KOPT-K1 (cell line): ENCODE measurements at regions not wholly inside any gene's neighbourhood (a gene's known extent, or its start where the extent isn't known, plus 50 kb on each side); places are given as distances from the start of the nearest gene placed in this dataset.

Experiments used
- H3K27ac ChIP-seq: fragments of 200-600 bp; sonication (generic); 2 replicates; pipeline ENCODE4 v1.5.1; 2016; ENCODE audit warnings: antibody characterized with exemption, mild to moderate bottlenecking, low read depth, low read length; ENCODE audit not compliant: poor library complexity, severe bottlenecking
- H3K36me3 ChIP-seq: fragments of 200-600 bp; sonication (generic); 2 replicates; pipeline ENCODE4 v1.5.1; 2017; ENCODE audit warnings: antibody characterized with exemption, mild to moderate bottlenecking, low read length, moderate library complexity; ENCODE audit not compliant: insufficient read depth
- H3K9me3 ChIP-seq: fragments of 200-600 bp; sonication (generic); 2 replicates; pipeline ENCODE4 v1.5.1; 2017; ENCODE audit warnings: antibody characterized with exemption, low read length, mild to moderate bottlenecking; ENCODE audit not compliant: insufficient read depth, poor library complexity, severe bottlenecking

DNA sequence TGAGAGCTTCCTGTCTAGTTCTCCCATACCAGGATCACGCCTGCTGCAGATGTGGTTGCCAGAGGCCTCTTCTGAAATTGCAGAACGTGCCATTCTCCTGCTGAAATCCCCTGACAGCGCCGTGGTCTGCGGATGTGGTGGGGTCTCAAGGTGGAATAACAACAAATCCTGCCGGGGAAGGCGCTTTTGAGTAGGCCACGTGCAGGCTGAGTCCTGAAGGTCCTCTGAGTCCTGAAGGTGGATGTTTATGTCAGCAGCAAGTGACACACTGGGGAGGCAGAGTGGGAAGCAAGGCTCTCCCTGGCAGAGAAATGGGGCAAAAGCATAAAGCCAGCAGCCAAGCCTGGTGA lies 241.4 kb downstream of the MYCN start:
- Histone ChIP-seq H3K36me3 (no peaks in the 10 kb centered on the region), H3K9me3 (peaks cover 5% of the 10 kb centered on the region), H3K27ac (no peak overlapping the region)

DNA sequence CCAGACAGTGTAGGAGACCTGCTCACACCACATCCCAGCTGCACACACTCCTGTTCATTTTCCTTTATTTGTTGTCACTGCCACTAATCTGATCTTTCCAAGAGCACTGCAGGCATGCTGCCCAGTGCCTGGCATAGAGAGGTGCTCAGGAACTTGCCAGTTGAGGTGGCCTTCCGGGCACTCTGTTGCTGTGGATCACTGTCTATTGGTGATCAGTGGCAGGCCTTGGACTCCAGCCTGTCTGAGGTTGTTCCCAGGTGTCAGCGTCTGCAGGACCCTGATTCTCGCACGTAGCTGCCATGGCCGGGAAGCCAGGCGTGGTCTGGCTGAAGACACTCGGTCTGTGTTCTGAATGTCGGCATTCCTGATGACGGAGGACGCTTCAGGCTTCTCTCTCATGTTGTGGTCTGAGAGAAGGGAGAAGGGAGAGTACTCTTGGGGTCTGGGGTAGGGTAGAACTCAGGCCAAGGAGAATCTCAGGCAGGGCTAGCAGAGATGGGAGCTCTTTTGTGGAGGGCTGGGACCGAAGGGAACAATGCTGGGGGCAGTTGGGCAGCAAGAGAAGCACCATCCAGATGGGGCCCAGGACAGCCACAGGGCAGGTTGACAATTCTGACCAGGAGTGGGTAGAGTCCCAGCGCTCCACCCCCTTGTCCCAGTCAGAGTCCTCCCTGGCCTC lies 240.9 kb downstream of the MYCN start:
- Histone ChIP-seq H3K9me3 (peaks cover 5% of the 10 kb centered on the region), H3K36me3 (no peaks in the 10 kb centered on the region), H3K27ac (no peak overlapping the region)

DNA sequence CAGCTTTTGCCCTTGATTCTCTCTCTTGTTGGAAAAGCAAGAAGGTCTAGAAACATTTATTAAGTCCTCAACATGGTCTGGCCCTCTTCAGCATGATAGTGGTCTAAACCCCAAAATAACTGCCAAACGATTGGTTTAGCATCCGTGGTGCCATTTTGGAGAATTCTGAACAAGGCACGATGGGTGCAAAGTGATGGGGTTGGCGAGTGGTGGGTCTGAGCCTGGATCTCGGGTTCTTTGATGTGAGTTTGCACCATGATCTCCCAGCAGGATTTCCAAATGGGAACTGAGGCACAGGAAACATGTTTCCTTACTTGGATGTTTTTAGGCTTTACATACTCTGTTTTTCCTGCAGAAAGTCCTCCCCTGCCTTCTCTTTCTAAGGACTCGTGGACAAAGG lies 240.3 kb downstream of the MYCN start:
- peaks cover 5% of the 10 kb centered on the region for H3K9me3 ChIP-seq
- H3K27ac ChIP-seq, result no peak overlapping the region
- no peaks in the 10 kb centered on the region for H3K36me3 ChIP-seq

DNA sequence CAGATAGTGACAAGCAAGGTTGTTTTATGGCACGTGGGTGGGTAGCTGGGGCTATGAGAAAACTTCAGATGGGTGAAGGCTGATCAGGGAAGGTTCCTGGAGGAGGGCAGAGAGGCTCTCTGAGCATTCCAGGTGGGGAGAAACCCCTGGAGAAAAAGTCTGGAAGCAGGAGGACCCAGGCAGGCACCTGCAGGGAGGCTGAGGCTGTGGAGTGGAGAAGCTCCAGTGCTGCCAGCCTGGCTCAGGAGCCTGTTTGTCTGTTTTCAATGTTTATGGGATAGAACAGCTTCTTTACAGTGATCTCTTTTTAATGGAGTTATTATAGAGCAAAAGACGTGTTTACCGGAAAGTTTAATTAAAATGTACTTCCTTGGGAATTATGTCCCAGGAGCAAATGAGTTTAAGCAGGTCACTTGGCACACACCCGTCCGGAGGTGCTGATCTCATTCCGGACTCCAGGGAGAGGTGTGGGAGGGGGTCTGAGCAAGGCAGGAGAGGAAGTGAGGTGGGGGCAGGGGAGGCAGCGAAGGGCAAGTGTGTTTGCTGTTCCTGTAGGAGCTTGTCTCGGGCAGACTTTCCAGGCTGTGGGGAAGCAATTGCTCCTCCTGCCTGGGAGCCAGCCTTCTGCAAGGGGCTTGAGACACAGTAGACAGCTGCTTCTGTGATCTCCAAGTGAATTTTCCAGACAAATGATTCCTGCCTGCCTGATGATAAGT lies 239.5 kb downstream of the MYCN start:
- Histone ChIP-seq H3K9me3 (peaks cover 5% of the 10 kb centered on the region), H3K27ac (no peak overlapping the region), H3K36me3 (no peaks in the 10 kb centered on the region)

DNA sequence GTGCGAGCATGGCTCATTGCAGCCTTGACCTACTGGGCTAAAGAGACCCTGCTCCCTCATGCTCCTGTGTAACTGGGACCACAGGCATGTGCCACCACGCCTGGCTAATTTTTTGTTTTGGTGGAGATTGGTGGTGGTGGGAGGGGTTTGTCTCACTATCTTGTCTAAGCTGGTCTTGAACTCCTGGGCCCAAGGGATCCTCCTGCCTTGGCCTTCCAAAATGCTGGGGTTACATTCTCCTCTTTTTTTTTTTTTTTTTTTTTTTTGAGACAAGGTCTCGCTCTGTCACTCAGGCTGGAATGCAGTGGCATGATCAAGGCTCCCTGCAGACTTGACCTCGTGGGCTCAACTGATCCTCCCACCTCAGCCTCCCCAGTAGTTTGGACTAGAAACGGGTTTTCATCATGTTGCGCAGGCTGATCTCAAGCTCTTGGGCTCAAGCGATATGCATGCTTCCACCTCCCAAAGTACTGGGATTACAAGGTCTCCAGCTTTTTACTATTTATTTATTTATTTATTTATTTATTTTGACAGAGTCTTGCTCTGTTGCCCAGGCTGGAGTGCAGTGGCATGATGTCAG lies 238.3 kb downstream of the MYCN start:
- Histone ChIP-seq H3K9me3 (peaks cover 5% of the 10 kb centered on the region), H3K36me3 (no peaks in the 10 kb centered on the region), H3K27ac (no peak overlapping the region)

DNA sequence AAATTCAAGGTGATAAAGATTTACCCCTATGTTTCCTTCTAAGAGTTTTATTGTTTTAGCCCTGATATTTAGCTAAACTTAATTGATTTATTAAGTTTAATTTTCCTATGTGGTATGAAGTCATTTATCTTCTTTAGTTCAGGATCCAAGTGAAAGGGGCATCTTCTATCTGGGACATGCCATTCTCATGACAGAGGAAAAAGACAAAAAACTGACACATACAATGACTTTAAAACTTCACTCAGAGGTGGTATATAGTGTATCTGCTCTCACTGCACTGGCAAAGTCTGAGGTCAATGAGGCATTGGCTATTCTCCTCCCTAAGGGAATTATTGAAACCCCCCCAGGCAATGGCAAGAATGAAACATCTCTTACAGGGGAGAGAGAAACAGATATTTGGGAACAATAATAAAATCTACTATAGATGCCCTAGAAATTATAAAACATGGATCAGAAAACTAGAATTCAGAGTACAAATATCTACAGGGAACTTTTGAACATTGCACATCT lies 237.4 kb downstream of the MYCN start:
- Histone ChIP-seq H3K36me3 (no peaks in the 10 kb centered on the region), H3K9me3 (peaks cover 5% of the 10 kb centered on the region), H3K27ac (no peak overlapping the region)

DNA sequence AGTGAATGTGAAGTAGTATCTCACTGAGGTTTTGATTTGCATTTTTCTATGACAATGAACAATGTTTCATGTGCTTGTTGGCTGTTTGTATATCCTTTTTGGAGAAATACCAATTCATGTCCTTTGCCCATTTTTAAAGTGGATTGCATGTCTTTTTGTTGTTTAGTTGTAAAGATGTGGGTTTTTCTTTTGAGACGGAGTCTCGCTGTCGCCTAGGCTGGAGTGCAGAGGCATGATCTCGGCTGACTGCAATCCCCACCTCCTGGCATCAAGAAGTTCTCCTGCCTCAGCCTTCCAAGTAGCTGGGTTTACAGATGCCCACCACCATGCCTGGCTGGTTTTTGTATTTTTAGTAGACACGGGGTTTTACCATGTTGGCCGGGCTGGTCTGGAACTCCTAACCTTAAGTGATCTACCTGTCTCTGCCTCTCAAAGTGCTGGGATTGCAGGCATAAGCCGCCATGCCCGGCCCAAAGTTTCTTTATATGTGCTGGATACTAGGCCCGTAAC lies 236.7 kb downstream of the MYCN start:
- H3K36me3 ChIP-seq, result no peaks in the 10 kb centered on the region
- H3K9me3 ChIP-seq, result peaks cover 5% of the 10 kb centered on the region
- H3K27ac ChIP-seq, result no peak overlapping the region

DNA sequence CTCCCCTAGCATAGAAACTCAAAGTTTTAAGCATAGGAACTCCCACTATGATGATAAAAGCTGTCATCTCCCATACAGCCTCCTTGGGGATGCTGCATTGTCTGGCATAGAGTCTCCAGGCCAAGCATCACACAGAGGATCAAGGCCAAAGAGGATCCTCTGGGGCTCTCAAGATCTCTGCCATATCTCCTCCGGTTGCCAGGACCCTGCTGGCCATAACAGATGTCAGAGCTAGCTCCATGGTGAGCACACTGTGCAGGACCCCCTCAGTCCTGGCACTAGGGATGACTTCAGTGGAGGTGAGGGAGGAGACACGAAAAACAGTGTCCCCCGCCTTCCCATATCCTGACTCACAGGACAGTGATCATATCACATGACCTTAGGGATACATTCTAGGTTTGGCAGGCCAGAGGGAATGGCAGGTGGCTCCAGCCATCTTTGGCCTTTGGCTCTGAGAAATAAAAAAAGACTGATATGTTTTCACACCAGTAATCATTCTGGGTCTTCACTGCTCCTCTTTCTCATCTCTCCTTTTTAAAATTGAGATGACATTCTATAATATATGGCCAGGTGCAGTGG lies 235.0 kb downstream of the MYCN start:
- H3K27ac ChIP-seq, result no peak overlapping the region
- H3K36me3 ChIP-seq, result no peaks in the 10 kb centered on the region
- peaks cover under 1% of the 10 kb centered on the region for H3K9me3 ChIP-seq

DNA sequence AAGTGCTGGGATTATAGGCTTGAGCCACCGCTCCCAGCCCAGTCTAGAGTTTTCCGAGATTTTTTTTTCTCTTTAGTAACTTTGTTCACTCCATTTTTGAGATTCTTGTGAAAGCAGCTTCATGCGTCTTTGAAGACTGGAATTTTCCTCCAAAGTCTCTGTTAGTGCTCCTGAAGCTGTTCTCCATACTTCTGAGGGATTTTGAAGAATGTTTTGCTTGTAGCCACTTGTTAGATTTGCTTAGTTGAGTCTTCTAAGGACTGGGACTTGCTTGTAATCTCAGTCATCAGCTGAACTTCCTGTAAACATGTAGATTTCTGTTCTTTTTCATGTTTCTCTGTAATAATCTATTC lies 234.3 kb downstream of the MYCN start:
- H3K27ac ChIP-seq, result no peak overlapping the region
- H3K9me3 ChIP-seq, result no peaks in the 10 kb centered on the region
- H3K36me3 ChIP-seq, result no peaks in the 10 kb centered on the region

DNA sequence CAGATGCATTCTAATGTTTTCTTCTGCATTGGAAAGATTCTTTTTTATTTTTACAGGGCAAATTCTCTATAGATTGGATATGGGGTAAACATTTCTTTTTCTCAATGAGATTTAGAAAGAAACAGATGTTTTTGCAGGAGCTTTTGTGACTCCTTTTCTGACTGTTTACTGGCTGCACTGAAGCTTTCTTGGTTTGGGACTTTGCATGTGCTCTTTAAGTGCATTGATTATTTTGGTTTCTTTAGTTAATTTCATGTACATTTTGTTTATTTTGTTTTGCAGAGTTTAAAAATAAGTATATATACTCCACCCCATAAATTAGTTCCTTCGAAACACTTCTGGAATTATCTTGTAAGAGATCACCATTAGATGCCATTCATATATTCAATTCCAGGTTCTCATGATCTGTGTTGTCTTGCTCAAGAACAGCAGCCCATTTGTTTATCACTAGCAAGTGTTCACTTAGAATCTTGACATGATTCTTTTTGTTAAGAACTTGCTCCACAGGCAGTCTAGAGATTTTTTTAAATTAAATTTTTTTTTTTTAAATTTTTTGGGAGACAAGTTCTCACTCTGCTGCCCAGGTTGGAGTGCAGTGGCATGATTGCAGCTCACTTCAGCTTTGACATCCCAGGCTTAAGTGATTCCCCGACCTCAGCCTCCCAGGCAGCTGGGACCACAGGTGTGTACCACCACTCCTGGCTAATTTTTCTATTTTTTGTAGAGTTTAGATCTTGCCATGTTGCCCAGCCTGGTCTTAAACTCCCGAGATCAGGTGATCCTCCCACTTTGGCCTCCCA lies 233.7 kb downstream of the MYCN start:
- Histone ChIP-seq H3K9me3 (no peaks in the 10 kb centered on the region), H3K27ac (no peak overlapping the region), H3K36me3 (no peaks in the 10 kb centered on the region)

DNA sequence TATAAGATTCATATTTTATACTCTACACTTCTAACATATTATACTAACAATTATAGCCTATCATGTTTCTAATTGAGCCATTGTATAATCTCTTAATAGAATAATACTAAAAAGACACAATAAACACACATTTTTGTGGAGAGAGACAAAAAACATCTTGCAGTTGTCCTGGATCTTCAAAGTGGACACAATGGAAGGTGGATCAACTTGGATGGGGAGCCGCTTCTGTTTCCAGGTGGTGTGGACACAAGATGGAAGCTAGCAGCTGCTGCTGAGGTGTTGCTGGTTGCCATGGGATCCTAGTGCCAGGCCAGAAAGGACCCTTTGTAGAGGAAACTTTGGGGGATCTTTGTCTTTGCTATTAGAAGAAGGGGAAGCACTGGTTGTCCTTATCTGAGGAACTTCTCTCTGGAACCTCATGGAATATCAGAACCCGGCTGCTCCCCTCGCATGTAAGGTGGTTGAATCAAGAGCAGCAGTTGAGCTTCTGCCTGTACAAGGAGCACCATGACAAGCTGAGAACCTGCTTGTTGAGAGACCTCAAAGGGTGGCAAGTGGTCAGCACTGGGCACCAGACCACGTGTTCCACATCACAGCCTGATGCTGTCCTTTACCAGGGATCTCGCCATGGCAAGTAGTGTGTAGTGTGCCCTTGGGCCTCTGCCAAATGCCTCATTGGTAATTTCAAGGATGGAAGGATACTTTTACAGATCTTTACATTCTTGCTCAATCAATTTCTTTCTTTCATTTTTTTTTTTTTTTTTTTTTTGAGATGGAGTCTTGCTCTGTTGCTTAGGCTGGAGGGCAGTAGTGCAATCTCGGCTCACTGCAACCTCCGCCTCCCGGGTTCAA lies 232.2 kb downstream of the MYCN start:
- no peaks in the 10 kb centered on the region for H3K36me3 ChIP-seq
- no peak overlapping the region for H3K27ac ChIP-seq
- no peaks in the 10 kb centered on the region for H3K9me3 ChIP-seq

DNA sequence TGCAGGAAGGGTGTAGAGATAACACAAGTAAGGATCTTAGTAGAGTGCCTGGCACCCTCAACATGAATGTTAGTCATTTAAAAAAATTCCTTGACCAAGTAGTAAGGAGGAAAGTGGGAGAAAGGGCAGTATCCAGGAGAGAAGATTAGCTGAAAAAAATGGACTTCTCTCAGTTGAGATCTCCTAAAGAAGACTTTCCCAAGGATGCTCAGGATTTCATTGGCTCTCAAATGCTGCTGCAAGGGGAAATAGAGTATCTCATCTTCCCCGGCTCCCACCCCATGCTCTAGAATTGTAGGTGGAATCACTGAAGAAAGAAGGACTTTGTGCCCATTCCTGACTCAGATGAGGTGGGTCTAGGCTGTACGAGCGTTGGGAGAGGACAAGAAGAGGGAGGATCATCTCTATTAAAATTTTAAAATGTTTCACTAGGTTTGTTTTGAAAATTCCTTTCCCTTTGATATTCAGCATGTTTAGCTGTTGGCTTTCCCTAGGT lies 231.1 kb downstream of the MYCN start:
- Histone ChIP-seq H3K9me3 (no peaks in the 10 kb centered on the region), H3K36me3 (no peaks in the 10 kb centered on the region), H3K27ac (no peak overlapping the region)

DNA sequence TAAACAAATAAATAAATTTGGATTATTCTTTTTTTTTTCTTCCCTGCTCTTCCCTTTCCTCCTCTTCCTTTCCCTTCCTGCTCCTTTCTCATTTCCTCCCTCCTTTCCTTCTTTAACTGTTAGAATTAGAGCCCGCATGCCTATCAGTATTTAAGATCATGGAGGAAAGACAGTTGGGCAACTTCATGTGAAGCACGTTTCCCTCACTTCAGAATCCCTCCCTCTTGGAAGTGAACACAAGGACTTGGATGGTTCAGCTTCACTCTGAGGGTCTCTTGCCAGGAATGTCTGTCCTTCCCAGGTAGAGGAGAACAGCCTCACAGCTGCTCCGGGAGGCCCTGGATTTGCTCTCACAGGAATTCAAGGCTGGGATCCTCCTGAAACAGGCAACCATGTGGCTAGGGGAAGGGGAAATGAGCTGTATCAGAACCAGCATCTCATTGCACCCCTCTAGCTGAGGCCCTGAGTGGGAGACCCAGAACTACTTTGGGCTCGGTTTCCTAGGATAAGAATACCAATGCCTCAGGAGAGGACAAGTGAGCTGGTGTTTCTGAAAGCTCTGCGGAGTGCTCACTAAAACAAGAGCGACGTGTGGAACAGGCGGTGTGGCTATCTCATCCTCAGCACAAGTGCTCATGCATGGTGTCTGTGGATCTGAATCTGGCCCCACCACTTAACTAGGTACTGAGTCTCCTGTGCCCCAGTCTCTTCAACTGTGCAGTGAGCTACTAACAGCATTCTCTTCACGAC lies 230.5 kb downstream of the MYCN start:
- no peaks in the 10 kb centered on the region for H3K36me3 ChIP-seq
- H3K27ac ChIP-seq, result no peak overlapping the region
- no peaks in the 10 kb centered on the region for H3K9me3 ChIP-seq
